ENCODE measurements at regions not wholly inside any gene's neighbourhood (a gene's known extent, or its start where the extent isn't known, plus 50 kb on each side); places are given as distances from the start of the nearest gene placed in this dataset.

DNA sequence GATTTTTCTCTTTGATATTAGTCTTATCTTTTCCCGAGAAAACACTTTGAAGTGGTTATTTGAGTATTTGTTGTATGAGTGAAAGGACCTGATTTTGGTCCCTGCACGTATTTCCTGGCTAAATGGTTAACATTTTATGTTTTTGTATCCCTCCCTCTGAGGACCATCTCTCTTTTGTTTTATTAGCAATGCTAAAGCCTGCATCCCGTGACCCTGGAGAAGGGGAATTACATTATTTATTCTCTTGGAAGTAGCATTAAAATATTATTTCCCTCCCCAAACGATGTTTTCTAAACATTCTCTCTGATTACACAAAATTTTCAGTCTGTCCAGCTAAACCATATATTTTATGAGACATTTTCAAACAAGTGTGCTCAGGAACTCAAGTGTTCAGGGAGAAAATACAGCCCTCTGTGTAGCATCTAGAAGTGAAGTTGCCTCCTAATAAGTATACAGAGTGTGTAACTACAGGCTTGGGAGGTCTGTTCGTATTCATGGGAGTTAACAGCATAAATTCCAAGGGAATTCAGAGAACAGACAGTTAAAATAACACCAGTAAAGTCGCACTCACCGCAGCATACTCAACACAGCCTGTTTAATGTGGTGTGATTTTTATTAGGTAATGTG is 163.8 kb upstream of the NPVF start:
- DNase-seq, result no peak

- DNase-seq, result no peak
Measured at GRCh38 chr7:25392588-25393338, 164.5 kb upstream of the NPVF start.

- DNase-seq, result no peak
Measured at GRCh38 chr7:25395976-25396375, 167.7 kb upstream of the NPVF start.

DNA sequence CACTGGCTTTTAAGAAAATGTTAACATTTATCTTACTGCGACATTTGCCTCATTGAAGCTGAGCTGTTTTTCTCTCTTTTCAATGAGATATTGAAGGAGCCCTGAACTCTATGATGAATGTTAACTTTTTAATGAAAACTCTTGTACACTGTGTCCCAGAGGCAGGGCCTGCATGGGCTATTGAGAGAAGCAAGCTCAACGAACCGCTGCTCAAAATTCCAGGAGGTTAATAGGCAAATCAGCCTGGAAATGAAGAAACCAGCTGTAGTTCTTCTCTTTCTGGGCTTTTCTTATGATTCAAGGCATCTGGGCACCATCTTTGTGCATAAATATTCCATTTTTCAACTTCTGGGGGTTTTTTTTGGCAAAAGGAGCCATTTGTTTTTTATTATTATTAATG is 168.4 kb upstream of the NPVF start:
- no peak for DNase-seq

DNA sequence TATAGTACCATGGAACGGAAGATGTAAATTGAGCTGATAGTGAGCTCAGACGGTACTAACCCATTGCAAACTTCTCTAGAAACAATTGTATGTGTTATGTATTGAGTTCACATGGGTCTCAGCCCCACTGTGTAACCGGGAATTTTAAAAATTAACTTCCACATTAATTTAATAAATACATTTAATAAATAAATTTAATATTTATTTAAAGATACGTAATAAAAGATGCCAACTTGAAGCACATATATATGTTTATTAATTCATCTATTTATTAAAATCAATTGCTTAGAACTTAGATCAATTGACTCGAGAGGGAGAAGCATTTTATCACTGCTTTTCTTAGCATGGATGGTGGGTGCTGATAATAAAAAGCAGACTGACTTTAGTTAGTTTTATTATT is 170.1 kb upstream of the NPVF start:
- no peak for DNase-seq

DNA sequence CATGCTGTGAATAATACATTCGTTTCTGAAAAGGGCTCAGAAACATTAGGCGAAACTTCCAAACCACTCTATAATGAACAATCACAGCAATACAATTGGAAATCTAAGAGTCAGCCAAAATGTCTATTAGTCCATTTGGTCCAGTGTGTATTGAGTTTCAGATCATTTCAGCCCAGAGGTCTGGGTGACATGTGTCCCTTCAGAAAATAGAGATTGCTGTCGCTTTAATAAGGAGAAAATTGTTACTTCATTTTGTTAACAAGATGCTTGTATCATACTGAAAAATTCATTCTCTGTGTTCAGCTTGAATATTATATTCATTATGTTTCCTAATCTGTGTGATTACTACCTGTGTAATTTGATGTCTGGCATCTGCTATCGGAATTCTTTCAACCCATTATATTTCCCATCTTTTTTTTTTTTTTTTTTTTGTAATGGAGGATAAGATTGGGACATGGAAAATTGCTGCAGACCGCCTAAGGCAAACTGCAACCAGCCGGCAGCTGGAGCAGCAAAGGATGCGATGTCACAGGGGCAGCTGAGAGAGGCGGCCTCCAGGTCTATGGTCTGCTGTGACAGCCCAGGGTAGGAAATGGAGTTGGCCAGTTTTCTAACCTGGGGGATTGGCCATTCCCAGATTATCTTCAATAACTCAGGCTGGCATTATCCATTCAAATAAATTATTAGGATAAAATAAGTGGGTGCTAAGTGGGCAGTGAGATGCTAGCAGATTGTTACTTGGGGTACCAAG is 170.9 kb upstream of the NPVF start:
- DNase-seq, result no peak

GRCh38 chr7:25402532-25402931 is 174.2 kb upstream of the NPVF start:
- no peak for DNase-seq

DNA sequence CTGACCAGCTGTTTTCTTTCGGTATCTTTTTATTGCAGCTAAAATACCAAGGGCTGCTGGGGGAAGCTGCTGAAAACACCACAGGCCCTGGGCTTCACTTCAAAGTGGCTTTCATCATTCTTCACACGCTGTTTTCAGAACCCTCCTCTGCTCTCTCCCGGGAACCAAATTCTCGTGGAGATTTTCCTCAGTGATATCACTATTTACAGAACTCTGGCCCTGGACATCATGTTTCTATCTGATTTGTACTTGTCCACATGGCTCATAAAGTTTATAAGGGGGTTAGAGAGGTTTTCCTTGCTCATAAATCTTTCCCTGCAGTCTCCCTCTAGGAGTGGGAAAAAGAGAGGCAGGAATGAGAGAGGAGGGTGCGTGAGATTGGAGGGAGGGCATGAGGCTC is 177.4 kb upstream of the NPVF start:
- no peak for DNase-seq

DNA sequence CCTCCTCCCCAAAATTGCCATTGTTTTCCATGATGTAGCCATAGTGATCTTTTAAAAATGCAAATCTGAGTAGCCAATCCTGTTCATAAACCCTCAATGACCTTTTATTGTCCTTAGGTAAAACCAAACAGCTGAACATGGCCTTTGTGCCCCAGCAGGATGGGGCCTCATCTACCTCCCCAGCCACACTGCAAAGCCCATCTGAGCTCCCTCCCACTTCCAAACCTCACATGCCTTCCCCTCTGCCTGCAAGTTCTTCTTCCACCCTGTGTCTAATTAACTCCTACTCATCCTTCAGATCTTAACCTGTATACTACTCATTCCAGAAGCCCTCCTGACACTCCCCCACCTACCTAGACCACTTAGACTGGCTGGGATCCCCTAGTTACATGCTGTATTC is 178.8 kb upstream of the NPVF start:
- DNase-seq, result no peak

DNA sequence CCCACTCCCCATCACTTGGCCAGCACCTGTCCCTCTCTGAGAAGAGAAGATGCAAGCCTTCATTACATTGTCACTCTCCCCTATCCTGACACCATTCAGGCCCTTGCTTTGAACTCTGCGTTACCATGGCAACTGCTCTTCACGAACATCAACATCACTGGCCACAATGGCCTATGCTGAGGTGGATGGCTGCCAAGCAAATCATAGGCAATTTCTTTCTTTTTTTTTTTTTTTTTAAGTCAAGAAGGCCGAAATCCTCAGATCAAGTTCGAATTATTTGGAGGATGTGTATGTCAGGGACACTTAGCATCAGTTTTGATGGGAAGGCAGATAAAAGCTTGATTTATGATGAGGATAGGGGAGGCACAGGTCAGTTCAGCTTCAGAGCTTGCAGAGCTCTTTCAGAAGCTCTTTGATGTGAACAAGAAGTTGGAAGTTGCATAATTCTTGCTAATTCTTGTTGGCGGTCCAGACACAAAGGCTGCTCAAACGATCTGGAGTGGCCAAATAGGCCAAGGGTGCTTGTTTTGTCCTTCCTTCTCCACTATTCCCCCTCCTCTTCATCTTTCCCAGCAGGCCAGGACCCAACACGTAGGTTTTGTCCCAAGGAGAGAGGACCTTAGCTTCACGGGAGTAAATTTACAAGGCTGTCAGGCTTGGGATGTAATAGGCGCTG is 179.9 kb upstream of the NPVF start:
- peak in 5 of 56 donors; percentile 4 to 35 (median 12) for DNase-seq

DNA sequence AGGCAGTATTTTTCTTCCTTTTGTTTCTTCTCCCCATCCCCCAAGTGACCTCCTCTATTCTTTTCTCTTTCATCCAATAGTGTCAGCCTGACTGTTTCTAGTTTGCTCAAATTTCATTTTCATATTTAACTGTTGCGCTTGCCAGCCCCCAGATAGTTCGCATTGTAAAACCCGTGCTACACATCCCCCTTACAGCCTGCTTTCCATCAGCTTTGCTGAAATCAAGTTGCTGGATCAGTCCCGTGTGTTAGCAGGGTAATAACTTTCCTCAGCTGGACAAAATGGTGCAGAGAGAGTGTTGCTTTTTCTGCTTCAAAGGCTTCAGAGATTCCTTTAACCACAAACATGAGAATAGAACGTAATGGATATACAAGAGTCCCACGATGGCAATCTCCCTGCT is 180.6 kb upstream of the NPVF start:
- DNase-seq, result no peak

- DNase-seq, result no peak
Measured at GRCh38 chr7:25409897-25410636, 181.8 kb upstream of the NPVF start.

DNA sequence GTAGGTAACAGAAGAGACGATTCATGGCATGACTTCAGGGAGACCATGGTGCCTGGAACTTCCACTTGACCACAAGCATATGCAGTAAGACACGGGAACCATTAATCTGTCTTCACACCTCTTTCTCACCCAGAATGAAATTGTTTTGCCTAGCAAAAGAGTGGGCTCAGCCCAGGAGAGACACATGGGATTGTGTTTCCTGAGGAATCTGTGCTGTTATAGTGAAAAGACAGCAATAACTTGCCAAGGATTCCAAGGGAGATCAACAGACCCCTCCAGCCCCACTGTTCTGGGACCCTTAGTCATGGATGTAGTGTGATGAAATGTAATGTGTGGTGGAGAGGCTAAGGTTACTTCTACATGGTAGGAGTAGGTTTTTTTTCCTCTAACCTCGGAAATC is 192.5 kb upstream of the NPVF start:
- no peak for DNase-seq

- DNase-seq, result no peak
Measured at GRCh38 chr7:25424113-25424512, 195.8 kb upstream of the NPVF start.

DNA sequence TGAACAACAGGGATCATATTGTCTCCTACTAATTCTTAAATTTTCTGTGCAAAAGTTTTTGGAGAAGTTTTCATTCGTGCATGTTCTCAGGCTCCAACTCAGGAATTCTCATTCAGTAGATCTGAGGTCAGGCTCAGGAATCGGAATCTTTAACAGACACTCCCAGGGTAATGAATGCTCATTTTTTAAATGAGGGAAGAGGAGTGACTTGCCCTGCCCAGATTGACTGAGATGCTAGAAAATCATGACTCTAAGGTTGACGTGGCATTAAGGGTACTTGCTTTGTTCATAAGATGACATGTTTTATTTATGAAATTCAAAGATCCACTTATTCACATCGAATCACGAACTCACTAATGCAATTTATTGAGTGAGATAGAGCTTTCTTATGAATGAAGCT is 196.6 kb upstream of the NPVF start:
- no peak for DNase-seq

DNA sequence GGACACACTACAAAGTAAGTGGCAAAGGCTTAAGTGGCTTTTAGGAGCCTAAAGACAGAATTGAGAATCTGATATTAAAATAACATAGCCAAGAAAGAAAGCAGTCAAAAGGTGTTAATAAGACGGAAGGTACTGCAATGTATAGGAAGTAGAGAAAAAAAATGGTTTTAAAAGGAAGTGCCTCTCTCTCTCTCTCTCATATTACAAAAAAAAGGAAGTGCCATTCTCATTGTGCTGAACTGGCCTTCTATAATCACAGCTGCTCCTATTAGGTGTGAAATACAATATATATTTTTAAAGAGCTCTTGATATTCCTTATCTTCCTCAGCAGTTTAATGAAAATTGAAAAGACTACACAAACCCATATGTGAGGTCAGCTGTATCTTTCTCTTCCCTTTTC is 199.4 kb upstream of the NPVF start:
- DNase-seq, result no peak

DNA sequence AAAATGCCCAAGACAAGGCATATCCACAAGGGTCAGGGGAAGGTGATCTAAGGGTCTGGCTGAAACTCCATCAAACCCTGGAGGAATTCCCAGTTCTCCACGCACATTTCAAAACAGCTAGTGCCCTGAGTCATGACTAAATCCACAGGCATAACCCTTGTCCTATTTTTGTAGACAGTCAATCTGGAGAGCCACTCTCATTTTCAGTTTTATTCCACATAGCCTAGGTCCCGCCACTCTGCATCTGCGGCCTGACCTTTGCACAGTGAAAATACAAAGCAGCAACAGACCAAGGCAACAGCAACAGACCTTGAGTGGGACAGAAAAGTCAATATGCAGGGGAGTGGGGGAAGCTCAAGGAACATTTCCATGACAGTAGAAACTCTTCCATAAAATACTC is 201.4 kb upstream of the NPVF start:
- no peak for DNase-seq

DNA sequence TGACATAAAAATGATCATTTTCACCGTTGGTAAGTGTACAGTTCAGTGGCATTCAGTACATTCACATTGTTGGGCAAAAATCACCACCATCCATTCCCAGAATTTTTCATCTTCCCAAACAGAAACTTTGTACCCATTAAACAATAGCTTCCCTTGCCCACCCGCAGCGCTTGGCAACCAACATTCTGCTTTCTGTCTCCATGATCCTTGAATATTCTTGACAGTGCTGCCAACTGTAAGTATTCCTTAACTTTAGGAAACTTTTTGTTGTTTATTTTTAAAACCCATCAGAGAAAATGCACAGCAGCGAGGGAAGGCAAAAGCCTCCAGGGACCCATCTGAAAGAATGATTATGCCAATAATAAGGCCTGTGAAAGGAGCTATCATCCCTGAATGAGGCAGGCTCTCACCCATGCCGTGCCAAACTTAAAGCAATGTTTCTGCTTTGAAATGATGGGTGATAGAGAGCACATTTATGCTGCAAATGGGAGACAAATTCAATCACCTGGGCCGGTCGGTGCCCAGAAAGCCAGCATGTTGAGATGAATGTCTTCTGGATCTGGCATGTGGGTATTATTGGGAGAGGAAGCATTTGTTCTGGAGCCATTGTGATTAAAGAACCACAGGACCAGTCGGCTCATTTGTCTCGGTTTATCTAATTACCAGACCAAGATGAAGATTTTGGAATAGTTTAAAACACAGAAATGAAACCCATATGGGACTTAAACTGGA is 202.1 kb upstream of the NPVF start:
- no peak for DNase-seq

DNA sequence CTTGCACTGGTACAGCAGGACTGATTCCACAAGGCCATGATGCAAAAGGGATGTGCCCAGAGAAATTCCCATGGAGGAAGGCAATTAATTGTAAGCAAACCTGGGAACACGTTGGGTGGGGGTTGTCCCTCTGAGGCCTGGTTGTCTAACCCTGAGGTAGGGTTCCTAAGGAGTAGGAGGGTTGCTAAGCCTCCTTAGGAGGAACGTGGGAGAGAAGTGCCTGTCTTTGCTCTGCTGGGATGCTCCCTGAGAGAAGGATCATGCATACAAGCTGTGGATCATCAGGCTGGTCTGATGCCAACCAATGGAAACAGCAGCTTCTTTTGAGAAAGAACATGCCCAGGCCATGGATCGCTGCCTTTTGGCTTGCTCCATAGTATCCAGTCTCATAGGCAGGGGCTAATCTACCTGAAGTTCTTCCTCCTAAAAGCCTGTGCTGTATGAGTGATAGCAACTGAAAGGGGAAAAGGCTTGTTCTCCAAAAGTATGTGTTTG is 203.7 kb upstream of the NPVF start:
- DNase-seq, result peak in 11 of 56 donors; percentile 1 to 58 (median 11)

GRCh38 chr7:25432807-25433206 is 204.5 kb upstream of the NPVF start:
- no peak for DNase-seq
